ENCODE measurements at regions not wholly inside any gene's neighbourhood (a gene's known extent, or its start where the extent isn't known, plus 50 kb on each side); places are given as distances from the start of the nearest gene placed in this dataset.
"Not testable (repeated sequence)": the region's sequence is repeated elsewhere in the genome, so short reads cannot be mapped to it uniquely, and the experiment has no call there.

GRCh38 chr13:66154354-66154753 lies 1075.8 kb downstream of the PCDH9 start:
- H3K36me3 ChIP-seq: no peaks in the 10 kb centered on the region
- no peak for DNase-seq
- no peak for TF ChIP-seq CTCF (IDR thresholded peaks at IDR 0.05; ENCODE audit: low read depth, low read length)

DNA sequence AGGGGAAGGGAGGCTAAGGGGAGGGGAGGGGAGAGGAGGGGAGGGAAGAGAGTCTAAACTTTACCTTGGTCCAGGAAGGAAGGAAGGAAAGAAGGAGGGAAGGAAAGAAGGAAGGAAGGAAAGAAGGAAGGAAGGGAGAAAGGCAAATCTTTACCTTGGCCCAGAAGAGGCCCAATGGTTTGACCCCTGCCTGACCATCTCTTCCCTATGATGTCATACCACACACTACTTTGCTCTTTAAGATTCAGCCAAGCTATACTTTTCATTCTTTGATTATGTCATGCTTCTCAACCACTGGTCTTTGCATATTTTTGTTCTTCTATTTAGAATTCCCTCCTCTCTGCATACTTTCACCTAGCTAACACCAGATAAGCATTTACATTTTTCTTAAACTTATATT lies 1077.5 kb downstream of the PCDH9 start:
- Histone ChIP-seq H3K4me3 (ENCODE audit: low read depth, low read length) (no peak overlapping the region), H3K27me3 (no peaks in the 10 kb centered on the region), H3K9me3 (no peaks in the 10 kb centered on the region), H3K36me3 (no peaks in the 10 kb centered on the region), H3K4me1 (no peaks in the 10 kb centered on the region)
- TF ChIP-seq CTCF (IDR thresholded peaks at IDR 0.05; ENCODE audit: low read depth, low read length): no peak
- DNase-seq: no peak

More at GRCh38 chr13:66154354-66154753, 1075.8 kb downstream of the PCDH9 start:
- H3K9me3 ChIP-seq: no peaks in the 10 kb centered on the region
- H3K4me3 ChIP-seq (ENCODE audit: low read depth, low read length): no peak overlapping the region
- H3K4me1 ChIP-seq: no peaks in the 10 kb centered on the region
- no peaks in the 10 kb centered on the region for H3K27me3 ChIP-seq

- H3K4me3 ChIP-seq (ENCODE audit: low read depth, low read length); H3K4me1 ChIP-seq; DNase-seq; H3K36me3 ChIP-seq; H3K27me3 ChIP-seq; H3K9me3 ChIP-seq: not testable (repeated sequence)
These were observed 1085.8 kb downstream of the PCDH9 start for GRCh38 chr13:66144357-66144756.

GRCh38 chr13:66139701-66140100 lies 1090.4 kb downstream of the PCDH9 start:
- DNase-seq: no peak
- H3K4me3 ChIP-seq (ENCODE audit: low read depth, low read length): no peak overlapping the region
- H3K9me3 ChIP-seq: no peaks in the 10 kb centered on the region
- no peaks in the 10 kb centered on the region for H3K4me1 ChIP-seq
- H3K27me3 ChIP-seq: no peaks in the 10 kb centered on the region
- TF ChIP-seq CTCF (IDR thresholded peaks at IDR 0.05; ENCODE audit: low read depth, low read length): no peak
- no peaks in the 10 kb centered on the region for H3K36me3 ChIP-seq

DNA sequence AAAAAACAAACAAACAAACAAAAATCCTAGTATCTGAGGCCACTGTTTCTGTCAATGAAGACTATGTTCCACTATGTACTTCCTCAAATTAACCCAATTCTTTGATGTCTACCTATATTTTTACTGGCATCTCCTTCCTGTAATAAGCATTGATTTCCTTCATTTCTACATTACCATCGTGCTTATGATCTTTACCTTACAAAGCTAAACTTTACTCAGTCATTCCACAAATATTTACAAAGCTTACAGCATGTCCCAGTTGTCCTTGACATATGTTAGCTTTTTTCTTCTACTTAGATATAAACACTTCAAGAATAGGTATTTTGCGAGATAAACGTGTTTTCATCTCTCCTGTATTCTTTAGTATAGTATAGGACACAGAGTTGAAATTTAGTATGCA lies 1090.9 kb downstream of the PCDH9 start:
- no peaks in the 10 kb centered on the region for H3K4me1 ChIP-seq
- no peak overlapping the region for H3K4me3 ChIP-seq (ENCODE audit: low read depth, low read length)
- DNase-seq: no peak
- H3K36me3 ChIP-seq: no peaks in the 10 kb centered on the region
- no peaks in the 10 kb centered on the region for H3K9me3 ChIP-seq
- H3K27me3 ChIP-seq: no peaks in the 10 kb centered on the region
- TF ChIP-seq CTCF (IDR thresholded peaks at IDR 0.05; ENCODE audit: low read depth, low read length): no peak

- no peaks in the 10 kb centered on the region for H3K27me3 ChIP-seq
- H3K36me3 ChIP-seq: no peaks in the 10 kb centered on the region
- TF ChIP-seq CTCF (IDR thresholded peaks at IDR 0.05; ENCODE audit: low read depth, low read length): no peak
- no peak for DNase-seq
- H3K4me3 ChIP-seq (ENCODE audit: low read depth, low read length): no peak overlapping the region
- H3K9me3 ChIP-seq: no peaks in the 10 kb centered on the region
- no peaks in the 10 kb centered on the region for H3K4me1 ChIP-seq
These were observed 1091.8 kb downstream of the PCDH9 start for GRCh38 chr13:66138172-66138811.

DNA sequence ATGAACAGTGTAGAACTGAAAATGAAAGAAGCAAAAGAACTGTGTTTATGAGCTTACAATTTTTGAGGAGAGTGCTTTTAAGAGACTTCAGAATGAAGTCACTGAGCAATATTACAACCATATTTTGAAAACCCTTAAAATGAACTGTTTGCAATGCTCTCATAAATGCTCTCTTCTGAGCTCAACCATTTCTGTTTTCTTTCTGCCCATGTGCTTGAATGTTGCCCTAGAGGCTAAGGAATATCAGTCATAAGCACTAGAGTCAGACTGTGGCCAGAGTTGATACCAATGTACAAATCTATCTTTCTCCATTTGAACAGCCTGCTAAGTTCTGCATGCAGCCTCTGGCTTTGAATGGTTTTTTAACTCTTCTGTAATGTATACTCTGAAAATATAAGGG lies 1092.8 kb downstream of the PCDH9 start:
- no peaks in the 10 kb centered on the region for H3K36me3 ChIP-seq
- H3K4me3 ChIP-seq (ENCODE audit: low read depth, low read length): no peak overlapping the region
- no peaks in the 10 kb centered on the region for H3K27me3 ChIP-seq
- DNase-seq: no peak
- no peaks in the 10 kb centered on the region for H3K9me3 ChIP-seq
- no peaks in the 10 kb centered on the region for H3K4me1 ChIP-seq
- no peak for TF ChIP-seq CTCF (IDR thresholded peaks at IDR 0.05; ENCODE audit: low read depth, low read length)

All from BE2C (cell line).